Keratinocyte (primary cell): ENCODE measurements at regions not wholly inside any gene's neighbourhood (a gene's known extent, or its start where the extent isn't known, plus 50 kb on each side); places are given as distances from the start of the nearest gene placed in this dataset.

Experiments
- CTCF ChIP-seq, 3 experiments: IDR thresholded peaks in 1 of 3; conservative IDR thresholded peaks in 1 of 3; optimal IDR thresholded peaks in 1 of 3; 2 replicates in 2 of 3; 3 replicates in 1 of 3; pipeline versions ENCODE3 to v1.5.1; 2011; ENCODE audit warnings: low read length in 3 of 3, mild to moderate bottlenecking in 3 of 3, moderate library complexity in 2 of 3, control low read depth in 1 of 3, inconsistent platforms in 1 of 3; ENCODE audit not compliant: insufficient read depth in 2 of 3; ENCODE audit errors: extremely low read depth in 1 of 3
- EZH2 ChIP-seq: IDR thresholded peaks from one replicate; pipeline ENCODE4 v1.6.1; 2012; ENCODE audit warnings: inconsistent platforms, mild to moderate bottlenecking, low read length, moderate library complexity

GRCh38 chr20:22931653-22932608 is 103.2 kb upstream of the SSTR4 start:
- no peak for TF ChIP-seq EZH2
- TF ChIP-seq CTCF (optimal IDR thresholded peaks at IDR 0.05 in 1 of 3, IDR thresholded peaks at IDR 0.05 in 1 of 3, conservative IDR thresholded peaks at IDR 0.05 in 1 of 3; ENCODE audit: extremely low read depth in 1 of 3, insufficient read depth in 2 of 3, low read length in 3 of 3), result no peak
